ENCODE measurements at regions not wholly inside any gene's neighbourhood (a gene's known extent, or its start where the extent isn't known, plus 50 kb on each side); places are given as distances from the start of the nearest gene placed in this dataset.

- no peak overlapping the region for H3K4me3 Mint-ChIP-seq (ENCODE audit: unreplicated experiment)
- no peak overlapping the region for H3K27ac Mint-ChIP-seq (ENCODE audit: unreplicated experiment)
- no peak for TF ChIP-seq CTCF (IDR thresholded peaks at IDR 0.05; ENCODE audit: unreplicated experiment)
- no peaks in the 10 kb centered on the region for H3K9me3 Mint-ChIP-seq (ENCODE audit: unreplicated experiment)
- DNase-seq (ENCODE audit: low spot score): no peak
- peaks cover 20% of the 10 kb centered on the region for H3K4me1 Mint-ChIP-seq (ENCODE audit: unreplicated experiment)
- peaks cover 8% of the 10 kb centered on the region for H3K27me3 Mint-ChIP-seq (ENCODE audit: unreplicated experiment)
- no peaks in the 10 kb centered on the region for H3K36me3 Mint-ChIP-seq (ENCODE audit: low read depth, unreplicated experiment)
These were observed 199.1 kb downstream of the HERPUD2 start for GRCh38 chr7:35495844-35496243.

DNA sequence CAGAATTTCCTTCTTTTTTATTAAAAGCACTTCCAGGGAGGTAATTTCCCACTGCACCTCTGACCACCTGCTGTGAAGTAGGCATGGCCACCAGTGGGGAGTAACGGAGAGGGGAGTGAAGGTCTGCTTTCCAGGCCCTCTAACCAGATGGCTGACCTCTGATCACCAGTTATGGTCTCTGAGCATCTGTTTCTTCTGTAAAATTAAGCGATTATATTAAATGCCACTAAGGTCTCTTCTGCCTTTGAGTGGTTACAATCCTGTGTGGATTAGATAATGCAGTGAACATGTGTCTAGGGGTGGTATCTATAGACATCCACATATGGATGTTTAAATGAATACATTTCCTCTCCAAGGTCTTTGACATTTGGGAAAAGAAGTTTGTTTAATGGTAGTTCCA lies 199.6 kb downstream of the HERPUD2 start:
- Mint-ChIP-seq H3K4me1 (ENCODE audit: unreplicated experiment) (peaks cover 20% of the 10 kb centered on the region), H3K27ac (ENCODE audit: unreplicated experiment) (no peak overlapping the region), H3K36me3 (ENCODE audit: low read depth, unreplicated experiment) (no peaks in the 10 kb centered on the region), H3K9me3 (ENCODE audit: unreplicated experiment) (no peaks in the 10 kb centered on the region), H3K27me3 (ENCODE audit: unreplicated experiment) (peaks cover 8% of the 10 kb centered on the region), H3K4me3 (ENCODE audit: unreplicated experiment) (no peak overlapping the region)
- no peak for DNase-seq (ENCODE audit: low spot score)
- TF ChIP-seq CTCF (IDR thresholded peaks at IDR 0.05; ENCODE audit: unreplicated experiment): no peak

- Mint-ChIP-seq H3K27me3 (ENCODE audit: unreplicated experiment) (peaks cover 7% of the 10 kb centered on the region), H3K4me1 (ENCODE audit: unreplicated experiment) (peaks cover 20% of the 10 kb centered on the region), H3K27ac (ENCODE audit: unreplicated experiment) (no peak overlapping the region), H3K36me3 (ENCODE audit: low read depth, unreplicated experiment) (no peaks in the 10 kb centered on the region), H3K9me3 (ENCODE audit: unreplicated experiment) (no peaks in the 10 kb centered on the region), H3K4me3 (ENCODE audit: unreplicated experiment) (no peak overlapping the region)
- no peak for TF ChIP-seq CTCF (IDR thresholded peaks at IDR 0.05; ENCODE audit: unreplicated experiment)
- DNase-seq (ENCODE audit: low spot score): no peak
These were observed 200.5 kb downstream of the HERPUD2 start for GRCh38 chr7:35494407-35494806.

DNA sequence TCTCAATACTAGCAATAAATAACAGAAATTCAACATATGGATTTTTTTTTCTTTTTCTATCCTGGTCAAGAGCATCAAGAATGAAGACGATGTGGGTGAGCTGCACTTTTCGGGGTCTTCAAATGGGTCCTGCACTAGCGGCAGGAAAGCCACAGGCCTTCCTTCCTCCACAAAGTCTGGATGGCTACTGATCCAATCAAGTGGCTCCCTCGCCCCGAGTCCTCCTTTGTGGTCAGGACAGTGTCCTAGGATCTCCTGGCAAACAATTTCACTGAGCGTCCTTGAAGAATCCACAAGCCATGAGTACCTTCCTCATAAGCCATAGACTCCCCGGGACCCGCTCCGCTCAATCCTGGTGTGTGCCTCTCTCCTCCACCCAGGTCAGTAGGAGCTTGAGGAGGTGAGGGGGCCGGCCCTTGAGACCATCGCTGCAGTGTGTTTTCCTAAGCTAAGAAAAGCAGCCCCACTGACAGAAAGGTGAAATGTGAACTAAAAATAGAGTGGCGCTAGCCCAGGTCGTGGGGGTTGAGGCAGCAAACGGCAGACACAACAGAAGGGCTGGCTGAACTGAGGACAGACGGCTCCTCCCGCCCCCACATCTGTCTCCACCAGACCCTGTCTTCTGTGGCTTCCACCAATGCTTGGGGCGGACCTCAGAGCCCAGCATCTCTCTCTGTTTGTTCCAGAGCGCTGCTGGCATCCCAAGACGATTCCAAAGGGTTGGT lies 202.3 kb downstream of the HERPUD2 start:
- Mint-ChIP-seq H3K27me3 (ENCODE audit: unreplicated experiment) (peaks cover 4% of the 10 kb centered on the region), H3K4me3 (ENCODE audit: unreplicated experiment) (no peak overlapping the region), H3K9me3 (ENCODE audit: unreplicated experiment) (no peaks in the 10 kb centered on the region), H3K36me3 (ENCODE audit: low read depth, unreplicated experiment) (no peaks in the 10 kb centered on the region), H3K4me1 (ENCODE audit: unreplicated experiment) (peaks cover 20% of the 10 kb centered on the region), H3K27ac (ENCODE audit: unreplicated experiment) (no peak overlapping the region)
- DNase-seq (ENCODE audit: low spot score): no peak
- no peak for TF ChIP-seq CTCF (IDR thresholded peaks at IDR 0.05; ENCODE audit: unreplicated experiment)

DNA sequence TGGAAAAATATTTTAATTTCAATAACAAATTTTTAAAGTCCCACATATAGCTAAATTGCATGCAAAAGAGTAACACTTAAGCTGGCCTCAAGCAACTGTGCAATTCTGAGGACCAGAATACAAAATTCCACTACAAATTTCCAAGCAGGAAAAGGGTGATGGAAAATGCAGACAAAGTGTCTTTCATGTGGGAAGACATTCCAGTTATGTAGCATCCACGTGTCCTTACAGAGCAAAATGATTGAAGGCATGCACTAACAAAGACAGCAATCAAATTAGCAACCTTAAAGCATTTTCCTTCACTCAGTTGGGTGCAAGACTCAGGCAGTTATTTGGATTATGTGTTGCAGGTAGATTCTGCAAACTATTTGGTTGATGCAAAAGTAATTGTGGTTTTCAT lies 203.7 kb downstream of the HERPUD2 start:
- Mint-ChIP-seq H3K4me3 (ENCODE audit: unreplicated experiment) (no peak overlapping the region), H3K27me3 (ENCODE audit: unreplicated experiment) (peaks cover 4% of the 10 kb centered on the region), H3K36me3 (ENCODE audit: low read depth, unreplicated experiment) (no peaks in the 10 kb centered on the region), H3K9me3 (ENCODE audit: unreplicated experiment) (no peaks in the 10 kb centered on the region), H3K27ac (ENCODE audit: unreplicated experiment) (no peak overlapping the region), H3K4me1 (ENCODE audit: unreplicated experiment) (peaks cover 10% of the 10 kb centered on the region)
- DNase-seq (ENCODE audit: low spot score): no peak
- TF ChIP-seq CTCF (IDR thresholded peaks at IDR 0.05; ENCODE audit: unreplicated experiment): no peak

Data from endothelial cell (in vitro differentiated cells).